ENCODE measurements at regions not wholly inside any gene's neighbourhood (a gene's known extent, or its start where the extent isn't known, plus 50 kb on each side); places are given as distances from the start of the nearest gene placed in this dataset.

DNA sequence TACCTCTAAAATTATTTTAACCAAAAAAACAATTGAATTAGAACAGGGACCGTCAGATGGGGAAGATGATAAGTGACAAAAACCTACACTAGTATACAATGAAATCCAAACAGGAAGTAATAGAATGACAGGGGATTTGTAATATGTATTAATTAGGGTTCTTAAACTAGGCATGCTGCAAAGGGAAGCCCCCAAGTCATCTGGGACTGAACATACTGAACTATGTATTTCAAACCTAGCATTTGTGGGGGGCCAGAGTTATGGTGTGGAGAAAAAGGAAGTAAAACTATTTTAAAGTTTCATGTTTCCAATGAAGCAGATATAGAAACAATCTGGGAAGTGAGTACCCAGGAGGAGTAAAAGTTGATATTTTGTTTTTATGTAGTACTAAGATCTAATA, 133.2 kb upstream of the HS3ST3A1 start:
- no peaks in the 10 kb centered on the region for H3K9me3 ChIP-seq (ENCODE audit: control insufficient read depth in 4 of 4, low read length in 3 of 4)
- H3K27me3 ChIP-seq (ENCODE audit: control insufficient read depth in 4 of 4, insufficient read depth in 4 of 4, low read length in 3 of 4) = no peaks in the 10 kb centered on the region
- no peak overlapping the region for H3K9ac ChIP-seq (ENCODE audit: low read depth in 1 of 2, low read length in 2 of 2)
- no peaks in the 10 kb centered on the region for H3K36me3 ChIP-seq (ENCODE audit: control insufficient read depth in 4 of 4, insufficient read depth in 3 of 4, low read depth in 1 of 4, low read length in 3 of 4)
- H3K4me3 ChIP-seq (ENCODE audit: low read depth in 1 of 3, low read length in 3 of 3) = no peak overlapping the region
- no peak for DNase-seq (ENCODE audit: low spot score)
- no peaks in the 10 kb centered on the region for H3K4me1 ChIP-seq (ENCODE audit: control insufficient read depth in 4 of 4, insufficient read depth in 4 of 4, low read length in 3 of 4)
- TF ChIP-seq GABPA (IDR thresholded peaks at IDR 0.05 in 1 of 2, conservative IDR thresholded peaks at IDR 0.05 in 1 of 2) (no peak), FOXA1 (IDR thresholded peaks at IDR 0.05) (no peak), FOXA2 (IDR thresholded peaks at IDR 0.05) (no peak)
- no peak overlapping the region for H3K27ac ChIP-seq (ENCODE audit: low read depth in 1 of 2, low read length in 2 of 2)
- 73% methylated on average over 1 of the region's 1 CpG for WGBS

DNA sequence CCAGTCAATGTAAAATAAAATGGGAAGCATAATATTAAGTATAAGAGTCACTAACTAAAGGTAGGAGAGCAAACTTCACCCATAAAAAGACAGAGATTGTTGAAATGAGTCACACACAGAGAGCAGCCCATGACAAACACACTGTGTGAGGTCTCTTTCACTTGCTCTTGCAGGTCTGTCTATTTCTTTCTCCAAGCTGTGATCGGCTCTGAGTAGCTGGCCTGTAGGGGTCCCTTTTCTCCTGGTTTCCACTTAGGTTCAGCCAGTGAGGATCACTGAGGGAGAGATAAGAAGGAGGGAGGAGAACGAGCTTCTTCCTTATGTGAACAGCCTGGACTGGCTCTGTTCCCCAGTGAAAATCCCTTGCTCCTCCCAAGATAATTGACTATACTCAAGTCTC, 133.7 kb upstream of the HS3ST3A1 start:
- H3K4me3 ChIP-seq (ENCODE audit: low read depth in 1 of 3, low read length in 3 of 3) = no peak overlapping the region
- H3K36me3 ChIP-seq (ENCODE audit: control insufficient read depth in 4 of 4, insufficient read depth in 3 of 4, low read depth in 1 of 4, low read length in 3 of 4) = no peaks in the 10 kb centered on the region
- TF ChIP-seq GABPA (IDR thresholded peaks at IDR 0.05 in 1 of 2, conservative IDR thresholded peaks at IDR 0.05 in 1 of 2) = no peak
- TF ChIP-seq JUND (IDR thresholded peaks at IDR 0.05) = no peak
- TF ChIP-seq, protein P1, sequence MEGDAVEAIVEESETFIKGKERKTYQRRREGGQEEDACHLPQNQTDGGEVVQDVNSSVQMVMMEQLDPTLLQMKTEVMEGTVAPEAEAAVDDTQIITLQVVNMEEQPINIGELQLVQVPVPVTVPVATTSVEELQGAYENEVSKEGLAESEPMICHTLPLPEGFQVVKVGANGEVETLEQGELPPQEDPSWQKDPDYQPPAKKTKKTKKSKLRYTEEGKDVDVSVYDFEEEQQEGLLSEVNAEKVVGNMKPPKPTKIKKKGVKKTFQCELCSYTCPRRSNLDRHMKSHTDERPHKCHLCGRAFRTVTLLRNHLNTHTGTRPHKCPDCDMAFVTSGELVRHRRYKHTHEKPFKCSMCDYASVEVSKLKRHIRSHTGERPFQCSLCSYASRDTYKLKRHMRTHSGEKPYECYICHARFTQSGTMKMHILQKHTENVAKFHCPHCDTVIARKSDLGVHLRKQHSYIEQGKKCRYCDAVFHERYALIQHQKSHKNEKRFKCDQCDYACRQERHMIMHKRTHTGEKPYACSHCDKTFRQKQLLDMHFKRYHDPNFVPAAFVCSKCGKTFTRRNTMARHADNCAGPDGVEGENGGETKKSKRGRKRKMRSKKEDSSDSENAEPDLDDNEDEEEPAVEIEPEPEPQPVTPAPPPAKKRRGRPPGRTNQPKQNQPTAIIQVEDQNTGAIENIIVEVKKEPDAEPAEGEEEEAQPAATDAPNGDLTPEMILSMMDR (IDR thresholded peaks at IDR 0.05; ENCODE audit: low read depth, low read length, missing input control) = no peak
- no peak for TF ChIP-seq TAF1 (conservative IDR thresholded peaks at IDR 0.05)
- TF ChIP-seq MAX (IDR thresholded peaks at IDR 0.05) = no peak
- no peak for TF ChIP-seq RAD21 (IDR thresholded peaks at IDR 0.05)
- TF ChIP-seq NR2F2 (IDR thresholded peaks at IDR 0.05) = no peak
- no peak for TF ChIP-seq RXRA (IDR thresholded peaks at IDR 0.05)
- no peak overlapping the region for H3K9ac ChIP-seq (ENCODE audit: low read depth in 1 of 2, low read length in 2 of 2)
- no peaks in the 10 kb centered on the region for H3K9me3 ChIP-seq (ENCODE audit: control insufficient read depth in 4 of 4, low read length in 3 of 4)
- no peak overlapping the region for H3K27ac ChIP-seq (ENCODE audit: low read depth in 1 of 2, low read length in 2 of 2)
- no peak for DNase-seq (ENCODE audit: low spot score)
- WGBS = 65% methylated on average over 2 of the region's 2 CpGs
- no peaks in the 10 kb centered on the region for H3K27me3 ChIP-seq (ENCODE audit: control insufficient read depth in 4 of 4, insufficient read depth in 4 of 4, low read length in 3 of 4)
- no peaks in the 10 kb centered on the region for H3K4me1 ChIP-seq (ENCODE audit: control insufficient read depth in 4 of 4, insufficient read depth in 4 of 4, low read length in 3 of 4)

GRCh38 chr17:13735861-13736260, 134.1 kb upstream of the HS3ST3A1 start:
- no peak overlapping the region for H3K4me3 ChIP-seq (ENCODE audit: low read depth in 1 of 3, low read length in 3 of 3)
- H3K9ac ChIP-seq (ENCODE audit: low read depth in 1 of 2, low read length in 2 of 2) = no peak overlapping the region
- no peaks in the 10 kb centered on the region for H3K27me3 ChIP-seq (ENCODE audit: control insufficient read depth in 4 of 4, insufficient read depth in 4 of 4, low read length in 3 of 4)
- no peaks in the 10 kb centered on the region for H3K36me3 ChIP-seq (ENCODE audit: control insufficient read depth in 4 of 4, insufficient read depth in 3 of 4, low read depth in 1 of 4, low read length in 3 of 4)
- DNase-seq (ENCODE audit: low spot score) = no peak
- WGBS = 87% methylated on average over 2 of the region's 2 CpGs
- no peak overlapping the region for H3K27ac ChIP-seq (ENCODE audit: low read depth in 1 of 2, low read length in 2 of 2)
- H3K9me3 ChIP-seq (ENCODE audit: control insufficient read depth in 4 of 4, low read length in 3 of 4) = no peaks in the 10 kb centered on the region
- H3K4me1 ChIP-seq (ENCODE audit: control insufficient read depth in 4 of 4, insufficient read depth in 4 of 4, low read length in 3 of 4) = no peaks in the 10 kb centered on the region
- TF ChIP-seq GABPA (IDR thresholded peaks at IDR 0.05 in 1 of 2, conservative IDR thresholded peaks at IDR 0.05 in 1 of 2) = no peak
- TF ChIP-seq EGR1 (IDR thresholded peaks at IDR 0.05; ENCODE audit: low read depth in 2 of 2) = no peak
- no peak for TF ChIP-seq TAF1 (conservative IDR thresholded peaks at IDR 0.05)
- TF ChIP-seq ATF3 (IDR thresholded peaks at IDR 0.05) = no peak
- TF ChIP-seq JUND (IDR thresholded peaks at IDR 0.05) = no peak
- TF ChIP-seq YY1 (IDR thresholded peaks at IDR 0.05) = no peak

GRCh38 chr17:13736916-13737315, 135.2 kb upstream of the HS3ST3A1 start:
- Histone ChIP-seq H3K27ac (ENCODE audit: low read depth in 1 of 2, low read length in 2 of 2) (no peak overlapping the region), H3K27me3 (ENCODE audit: control insufficient read depth in 4 of 4, insufficient read depth in 4 of 4, low read length in 3 of 4) (no peaks in the 10 kb centered on the region), H3K36me3 (ENCODE audit: control insufficient read depth in 4 of 4, insufficient read depth in 3 of 4, low read depth in 1 of 4, low read length in 3 of 4) (no peaks in the 10 kb centered on the region), H3K4me1 (ENCODE audit: control insufficient read depth in 4 of 4, insufficient read depth in 4 of 4, low read length in 3 of 4) (no peaks in the 10 kb centered on the region), H3K9ac (ENCODE audit: low read depth in 1 of 2, low read length in 2 of 2) (no peak overlapping the region), H3K9me3 (ENCODE audit: control insufficient read depth in 4 of 4, low read length in 3 of 4) (no peaks in the 10 kb centered on the region), H3K4me3 (ENCODE audit: low read depth in 1 of 3, low read length in 3 of 3) (no peak overlapping the region)
- TF ChIP-seq, protein P2, sequence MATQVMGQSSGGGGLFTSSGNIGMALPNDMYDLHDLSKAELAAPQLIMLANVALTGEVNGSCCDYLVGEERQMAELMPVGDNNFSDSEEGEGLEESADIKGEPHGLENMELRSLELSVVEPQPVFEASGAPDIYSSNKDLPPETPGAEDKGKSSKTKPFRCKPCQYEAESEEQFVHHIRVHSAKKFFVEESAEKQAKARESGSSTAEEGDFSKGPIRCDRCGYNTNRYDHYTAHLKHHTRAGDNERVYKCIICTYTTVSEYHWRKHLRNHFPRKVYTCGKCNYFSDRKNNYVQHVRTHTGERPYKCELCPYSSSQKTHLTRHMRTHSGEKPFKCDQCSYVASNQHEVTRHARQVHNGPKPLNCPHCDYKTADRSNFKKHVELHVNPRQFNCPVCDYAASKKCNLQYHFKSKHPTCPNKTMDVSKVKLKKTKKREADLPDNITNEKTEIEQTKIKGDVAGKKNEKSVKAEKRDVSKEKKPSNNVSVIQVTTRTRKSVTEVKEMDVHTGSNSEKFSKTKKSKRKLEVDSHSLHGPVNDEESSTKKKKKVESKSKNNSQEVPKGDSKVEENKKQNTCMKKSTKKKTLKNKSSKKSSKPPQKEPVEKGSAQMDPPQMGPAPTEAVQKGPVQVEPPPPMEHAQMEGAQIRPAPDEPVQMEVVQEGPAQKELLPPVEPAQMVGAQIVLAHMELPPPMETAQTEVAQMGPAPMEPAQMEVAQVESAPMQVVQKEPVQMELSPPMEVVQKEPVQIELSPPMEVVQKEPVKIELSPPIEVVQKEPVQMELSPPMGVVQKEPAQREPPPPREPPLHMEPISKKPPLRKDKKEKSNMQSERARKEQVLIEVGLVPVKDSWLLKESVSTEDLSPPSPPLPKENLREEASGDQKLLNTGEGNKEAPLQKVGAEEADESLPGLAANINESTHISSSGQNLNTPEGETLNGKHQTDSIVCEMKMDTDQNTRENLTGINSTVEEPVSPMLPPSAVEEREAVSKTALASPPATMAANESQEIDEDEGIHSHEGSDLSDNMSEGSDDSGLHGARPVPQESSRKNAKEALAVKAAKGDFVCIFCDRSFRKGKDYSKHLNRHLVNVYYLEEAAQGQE (IDR thresholded peaks at IDR 0.05) = no peak
- TF ChIP-seq SP1 (IDR thresholded peaks at IDR 0.05) (no peak), HNF4G (IDR thresholded peaks at IDR 0.05) (no peak), FOXA2 (IDR thresholded peaks at IDR 0.05) (no peak), YY1 (IDR thresholded peaks at IDR 0.05) (no peak), TAF1 (conservative IDR thresholded peaks at IDR 0.05) (no peak)
- DNase-seq (ENCODE audit: low spot score) = no peak
